Kidney epithelial cell (primary cell): ENCODE measurements at regions not wholly inside any gene's neighbourhood (a gene's known extent, or its start where the extent isn't known, plus 50 kb on each side); places are given as distances from the start of the nearest gene placed in this dataset.
A peak's percentile ranks its signal among the peaks of the same experiment; 100 is the strongest.

Experiments used
- DNase-seq: peaks from one replicate; pipeline ENCODE4 v3.0.0-alpha.2; 2010; ENCODE audit warnings: low read depth
- H3K27me3 ChIP-seq: 2 replicates; pipeline ENCODE4 v1.6.0; 2011; ENCODE audit warnings: low read length; ENCODE audit not compliant: control insufficient read depth, insufficient read depth
- H3K36me3 ChIP-seq: 2 replicates; pipeline ENCODE4 v1.5.1; 2011; ENCODE audit warnings: low read length; ENCODE audit not compliant: control insufficient read depth, insufficient read depth
- H3K4me3 ChIP-seq: 2 replicates; pipeline ENCODE4 v1.5.1; 2011; ENCODE audit warnings: low read depth, mild to moderate bottlenecking, control low read depth, low read length
- TF ChIP-seq, protein P1 (sequence below): IDR thresholded peaks from 2 replicates; pipeline ENCODE4 v1.5.1; 2011; ENCODE audit warnings: mild to moderate bottlenecking, moderate library complexity, low read length, control low read depth, inconsistent platforms; ENCODE audit not compliant: insufficient read depth, poor library complexity, severe bottlenecking

DNA sequence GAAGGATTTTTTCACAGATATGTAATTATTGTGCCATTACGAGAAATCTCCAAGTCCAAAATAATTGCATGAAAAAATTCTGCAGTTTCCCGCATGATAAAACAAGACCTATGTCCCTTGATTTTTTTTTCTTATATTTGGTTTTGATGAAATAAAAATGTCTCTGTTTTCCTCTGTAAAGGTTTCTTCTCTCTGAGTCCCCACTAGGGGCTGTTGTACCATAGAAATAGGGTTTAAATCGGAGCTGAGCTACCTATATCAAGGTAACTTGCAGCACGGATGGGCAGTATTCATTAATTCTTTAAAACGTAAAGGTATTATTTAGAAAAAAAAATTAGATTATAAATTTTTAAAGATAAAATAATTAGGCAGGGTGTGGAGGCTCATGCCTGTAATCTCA is 66.6 kb upstream of the IGF1R start:
- DNase-seq, result no peak
- TF ChIP-seq, protein P1, sequence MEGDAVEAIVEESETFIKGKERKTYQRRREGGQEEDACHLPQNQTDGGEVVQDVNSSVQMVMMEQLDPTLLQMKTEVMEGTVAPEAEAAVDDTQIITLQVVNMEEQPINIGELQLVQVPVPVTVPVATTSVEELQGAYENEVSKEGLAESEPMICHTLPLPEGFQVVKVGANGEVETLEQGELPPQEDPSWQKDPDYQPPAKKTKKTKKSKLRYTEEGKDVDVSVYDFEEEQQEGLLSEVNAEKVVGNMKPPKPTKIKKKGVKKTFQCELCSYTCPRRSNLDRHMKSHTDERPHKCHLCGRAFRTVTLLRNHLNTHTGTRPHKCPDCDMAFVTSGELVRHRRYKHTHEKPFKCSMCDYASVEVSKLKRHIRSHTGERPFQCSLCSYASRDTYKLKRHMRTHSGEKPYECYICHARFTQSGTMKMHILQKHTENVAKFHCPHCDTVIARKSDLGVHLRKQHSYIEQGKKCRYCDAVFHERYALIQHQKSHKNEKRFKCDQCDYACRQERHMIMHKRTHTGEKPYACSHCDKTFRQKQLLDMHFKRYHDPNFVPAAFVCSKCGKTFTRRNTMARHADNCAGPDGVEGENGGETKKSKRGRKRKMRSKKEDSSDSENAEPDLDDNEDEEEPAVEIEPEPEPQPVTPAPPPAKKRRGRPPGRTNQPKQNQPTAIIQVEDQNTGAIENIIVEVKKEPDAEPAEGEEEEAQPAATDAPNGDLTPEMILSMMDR, result peak; percentile 40
- Histone ChIP-seq H3K4me3 (no peak overlapping the region), H3K36me3 (no peaks in the 10 kb centered on the region), H3K27me3 (peaks cover 5% of the 10 kb centered on the region)

DNA sequence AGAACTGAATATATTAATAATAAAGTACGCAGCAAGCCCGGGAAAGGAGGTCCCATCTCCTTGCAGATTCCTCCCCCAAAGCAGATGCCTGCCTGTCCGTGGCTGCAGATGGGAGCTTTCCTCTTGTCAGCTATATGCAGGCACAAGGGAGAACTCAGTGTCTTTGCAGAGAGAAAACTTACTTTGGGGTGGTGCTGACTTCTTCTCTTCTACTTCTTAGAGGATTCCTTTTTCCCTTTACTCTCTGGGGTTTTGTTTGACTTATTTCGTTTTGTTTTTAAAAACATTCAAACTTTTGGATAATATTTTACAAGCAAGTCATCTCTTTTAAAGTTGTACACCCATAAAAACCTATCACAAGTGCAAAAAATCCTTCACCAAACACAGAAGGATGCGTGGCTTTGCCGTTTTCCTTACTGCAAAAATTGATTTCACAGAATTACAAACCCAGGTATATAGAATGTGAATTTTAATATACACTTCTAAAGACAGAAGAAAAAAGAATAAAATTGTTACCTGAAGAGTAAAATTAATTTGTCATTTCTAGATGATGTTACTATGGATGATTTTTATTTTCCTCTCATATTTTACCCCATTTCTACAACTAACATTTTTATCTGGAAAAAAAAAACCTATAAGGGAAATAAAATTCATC is 65.3 kb upstream of the IGF1R start:
- no peak for DNase-seq
- Histone ChIP-seq H3K36me3 (no peaks in the 10 kb centered on the region), H3K27me3 (peaks cover 5% of the 10 kb centered on the region), H3K4me3 (no peak overlapping the region)
- TF ChIP-seq, protein P1, result no peak

DNA sequence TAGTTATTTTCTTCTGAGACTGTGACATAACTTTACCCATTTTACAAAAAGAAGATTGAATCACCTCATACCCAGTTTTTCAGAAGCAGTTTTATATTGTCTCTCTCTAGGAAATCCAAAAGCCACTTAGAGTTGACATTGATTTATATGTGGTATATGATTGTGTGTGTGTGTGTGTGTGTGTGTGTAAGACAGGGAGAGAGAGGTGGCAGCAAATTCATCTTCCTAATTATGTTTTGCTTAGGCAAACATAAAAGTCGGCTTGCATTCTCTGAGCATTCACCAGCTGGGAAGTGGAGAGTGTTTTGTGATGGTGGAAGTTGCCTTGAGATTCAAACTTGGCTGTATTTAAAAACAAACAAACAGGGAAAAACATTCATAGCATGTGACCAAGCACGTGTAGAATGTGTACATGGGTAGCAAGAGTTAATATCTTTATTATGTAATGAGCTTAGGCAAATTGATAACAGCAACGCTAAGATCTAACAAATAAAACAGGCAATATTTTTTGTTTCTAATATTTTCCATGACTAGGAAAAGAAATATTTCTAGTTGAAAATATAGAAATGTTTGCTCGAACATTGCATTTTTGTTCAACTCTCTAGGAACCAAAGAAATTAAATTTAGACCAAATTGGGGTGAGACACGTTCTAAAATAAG is 64.4 kb upstream of the IGF1R start:
- DNase-seq, result no peak
- Histone ChIP-seq H3K4me3 (no peak overlapping the region), H3K36me3 (no peaks in the 10 kb centered on the region), H3K27me3 (peaks cover 5% of the 10 kb centered on the region)
- TF ChIP-seq, protein P1, result no peak

DNA sequence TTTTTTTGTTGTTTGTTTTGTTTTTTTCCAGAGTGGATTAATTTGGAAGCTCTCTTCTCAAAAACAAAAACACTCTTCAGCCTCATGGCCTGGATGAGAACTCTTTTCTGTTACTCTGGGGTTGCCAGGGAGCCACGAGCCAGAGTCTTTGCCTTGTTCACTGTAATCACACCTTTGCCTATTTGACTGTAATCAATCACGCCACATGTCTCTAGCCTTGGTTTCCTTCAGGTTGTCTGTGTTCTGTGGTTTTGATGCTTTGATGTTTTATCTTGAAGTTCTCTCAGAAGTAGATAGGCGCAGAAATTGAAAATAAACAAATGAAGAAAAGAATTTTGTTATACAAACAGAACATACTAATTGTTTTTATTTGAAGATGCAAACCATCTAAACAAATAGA is 62.3 kb upstream of the IGF1R start:
- Histone ChIP-seq H3K27me3 (peaks cover 5% of the 10 kb centered on the region), H3K36me3 (no peaks in the 10 kb centered on the region), H3K4me3 (no peak overlapping the region)
- TF ChIP-seq, protein P1, result no peak
- no peak for DNase-seq

DNA sequence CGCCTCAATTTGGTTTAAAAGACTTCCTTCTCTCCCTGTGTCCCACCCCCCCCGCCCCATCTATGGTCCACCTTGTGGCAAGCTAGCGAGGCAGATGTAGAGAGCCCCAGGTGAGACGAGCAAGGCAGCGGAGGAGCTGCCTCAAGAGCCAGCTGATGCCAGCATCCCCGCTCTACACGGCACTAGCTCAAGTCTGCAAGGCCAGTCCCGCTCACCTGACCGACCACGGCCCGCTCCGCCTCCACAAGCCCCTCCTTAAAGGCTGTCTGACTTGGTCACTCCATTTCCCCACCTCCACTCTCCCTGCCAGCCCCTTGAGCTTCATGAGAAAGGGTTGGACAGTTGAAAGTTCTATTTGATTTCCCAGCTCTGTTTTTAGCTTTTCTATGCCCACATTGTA is 56.2 kb upstream of the IGF1R start:
- DNase-seq, result no peak
- Histone ChIP-seq H3K27me3 (peaks cover 6% of the 10 kb centered on the region), H3K36me3 (no peaks in the 10 kb centered on the region), H3K4me3 (no peak overlapping the region)
- TF ChIP-seq, protein P1, result no peak

DNA sequence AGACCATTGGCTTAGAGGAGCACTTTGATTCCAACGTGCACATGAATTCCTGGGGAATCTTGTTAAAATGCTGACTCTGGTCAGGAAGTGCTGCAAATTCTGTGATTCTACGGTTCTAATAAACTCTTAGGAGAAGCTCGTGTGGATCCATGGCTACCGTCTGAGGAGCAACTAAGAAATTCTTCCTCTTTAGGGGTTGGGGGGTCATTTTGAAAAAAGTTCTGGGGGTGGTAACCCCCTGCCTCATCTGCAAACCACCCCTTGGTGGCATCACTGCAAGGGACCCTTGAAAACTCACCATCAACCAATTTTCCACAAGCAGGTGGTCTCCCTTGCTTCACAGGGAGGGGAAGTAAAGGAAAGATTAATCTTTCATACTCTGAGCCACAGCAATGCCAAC is 52.2 kb upstream of the IGF1R start:
- Histone ChIP-seq H3K36me3 (no peaks in the 10 kb centered on the region), H3K27me3 (peaks cover 3% of the 10 kb centered on the region), H3K4me3 (no peak overlapping the region)
- DNase-seq, result no peak
- TF ChIP-seq, protein P1, result no peak
